DMS153 treated with DMSO at 0.1 percent for 48 hours (cell line): ENCODE measurements at regions not wholly inside any gene's neighbourhood (a gene's known extent, or its start where the extent isn't known, plus 50 kb on each side); places are given as distances from the start of the nearest gene placed in this dataset.
"Not testable (repeated sequence)": the region's sequence is repeated elsewhere in the genome, so short reads cannot be mapped to it uniquely, and the experiment has no call there.

ENCODE experiments used
- DNase-seq: peaks from one replicate; lab custom pipeline; 2025; ENCODE audit not compliant: unreplicated experiment; lab: John Stamatoyannopoulos, UW

GRCh38 chr2:59761966-59762365 is 791.5 kb downstream of the BCL11A start:
- no peak for DNase-seq

- no peak for DNase-seq
Observed at GRCh38 chr2:59756150-59756549, 797.3 kb downstream of the BCL11A start.

GRCh38 chr2:59754011-59754735 is 799.3 kb downstream of the BCL11A start:
- no peak for DNase-seq

- DNase-seq = no peak
Observed at GRCh38 chr2:59752512-59752911, 800.9 kb downstream of the BCL11A start.

GRCh38 chr2:59752071-59752470 is 801.4 kb downstream of the BCL11A start:
- DNase-seq = no peak

- DNase-seq = not testable (repeated sequence)
Observed at GRCh38 chr2:59751214-59751613, 802.2 kb downstream of the BCL11A start.

- no peak for DNase-seq
Observed at GRCh38 chr2:59746291-59746690, 807.2 kb downstream of the BCL11A start.

- DNase-seq = no peak
Observed at GRCh38 chr2:59745085-59745484, 808.4 kb downstream of the BCL11A start.

- DNase-seq = no peak
Observed at GRCh38 chr2:59744436-59744835, 809.0 kb downstream of the BCL11A start.

- DNase-seq = no peak
Observed at GRCh38 chr2:59741840-59742239, 811.6 kb downstream of the BCL11A start.

- DNase-seq = no peak
Observed at GRCh38 chr2:59739166-59739565, 814.3 kb downstream of the BCL11A start.

GRCh38 chr2:59737299-59737698 is 816.2 kb downstream of the BCL11A start:
- DNase-seq = no peak

- no peak for DNase-seq
Observed at GRCh38 chr2:59734743-59735142, 818.7 kb downstream of the BCL11A start.

GRCh38 chr2:59733970-59734369 is 819.5 kb downstream of the BCL11A start:
- no peak for DNase-seq

GRCh38 chr2:59733567-59733930 is 819.9 kb downstream of the BCL11A start:
- DNase-seq = no peak

GRCh38 chr2:59732871-59733566 is 820.4 kb downstream of the BCL11A start:
- no peak for DNase-seq

GRCh38 chr2:59727121-59727590 is 826.3 kb downstream of the BCL11A start:
- DNase-seq = no peak

- DNase-seq = no peak
Observed at GRCh38 chr2:59726228-59727120, 827.0 kb downstream of the BCL11A start.

GRCh38 chr2:59724746-59725145 is 828.7 kb downstream of the BCL11A start:
- DNase-seq = no peak

- DNase-seq = no peak
Observed at GRCh38 chr2:59720296-59720866, 833.1 kb downstream of the BCL11A start.

GRCh38 chr2:59713577-59713976 is 839.9 kb downstream of the BCL11A start:
- no peak for DNase-seq
